GM21515 (cell line): ENCODE measurements at regions not wholly inside any gene's neighbourhood (a gene's known extent, or its start where the extent isn't known, plus 50 kb on each side); places are given as distances from the start of the nearest gene placed in this dataset.

Source experiments
- ATAC-seq: cut with Tn5 transposase; IDR thresholded peaks from one replicate; pipeline ENCODE4 v1.9.1; 2021; ENCODE audit not compliant: unreplicated experiment

DNA sequence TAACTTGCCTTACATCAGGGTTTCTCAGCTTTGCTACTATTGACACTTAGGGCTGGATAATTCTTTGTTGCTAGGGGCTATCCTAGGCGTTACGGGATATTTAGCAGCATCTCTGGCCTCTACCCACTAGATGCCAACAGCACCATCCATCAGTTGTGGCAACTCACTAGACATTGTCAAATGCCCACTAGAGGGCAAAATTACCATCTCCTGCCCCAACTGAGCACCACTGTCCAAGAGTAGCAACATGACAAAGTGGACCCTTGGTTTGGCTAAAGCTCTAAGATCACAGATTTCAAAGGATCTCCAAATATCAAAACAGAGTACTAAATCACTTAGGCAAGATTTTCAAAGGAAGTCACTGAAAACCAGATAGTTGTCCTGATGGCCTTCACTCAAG lies 251.7 kb upstream of the TBX3 start:
- ATAC-seq, result no peak

DNA sequence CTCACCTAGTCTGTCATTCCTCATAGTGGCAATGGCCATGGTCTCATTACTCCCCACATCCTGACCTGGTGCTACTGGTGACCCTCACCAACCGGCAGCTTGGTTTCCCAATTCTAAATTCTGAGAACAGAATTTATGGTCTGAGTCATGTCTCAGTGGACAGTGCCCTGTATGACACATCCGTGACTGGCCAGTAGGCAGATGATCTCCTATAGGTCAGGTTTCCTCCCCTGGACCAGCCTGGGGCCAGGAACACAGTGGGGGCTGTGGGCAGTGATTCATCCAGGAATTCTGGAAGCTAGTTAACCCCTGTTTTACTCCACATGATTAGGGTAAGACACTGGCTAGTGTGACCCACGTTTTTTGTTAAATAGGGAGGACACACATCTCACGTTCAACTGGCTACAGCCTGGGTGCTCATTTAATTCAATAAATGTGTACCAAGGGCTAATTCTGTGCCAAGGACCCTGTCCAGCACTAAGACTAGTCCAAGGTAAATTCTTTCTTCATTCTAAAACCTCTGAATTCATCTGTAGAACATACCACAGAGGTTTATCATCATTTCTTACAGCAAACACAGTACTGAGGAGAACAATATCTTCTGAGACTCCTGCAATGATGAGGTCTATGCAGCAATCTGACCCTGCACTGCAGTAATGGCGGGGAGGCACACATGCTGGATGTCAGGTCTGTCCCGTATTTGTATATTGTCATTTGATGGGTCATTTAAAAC lies 249.6 kb upstream of the TBX3 start:
- ATAC-seq, result no peak

DNA sequence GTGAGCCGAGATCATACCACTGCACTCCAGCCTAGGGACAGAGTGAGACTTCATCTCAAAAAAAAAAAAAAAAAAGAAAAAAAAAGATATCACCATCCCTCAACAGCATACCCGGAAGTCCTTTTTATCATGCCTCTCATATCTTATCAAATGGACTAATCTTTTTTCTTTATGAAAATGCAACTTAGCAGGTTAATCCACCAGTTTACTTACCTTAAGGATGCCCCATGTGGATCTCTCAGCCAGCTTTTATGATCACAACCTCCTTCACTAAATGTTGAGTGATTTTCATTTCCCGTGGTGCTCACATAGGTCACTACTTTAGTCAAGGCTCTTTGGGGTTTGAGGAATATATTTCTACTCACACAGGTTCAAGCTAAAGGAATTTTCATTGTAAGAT lies 248.8 kb upstream of the TBX3 start:
- no peak for ATAC-seq

DNA sequence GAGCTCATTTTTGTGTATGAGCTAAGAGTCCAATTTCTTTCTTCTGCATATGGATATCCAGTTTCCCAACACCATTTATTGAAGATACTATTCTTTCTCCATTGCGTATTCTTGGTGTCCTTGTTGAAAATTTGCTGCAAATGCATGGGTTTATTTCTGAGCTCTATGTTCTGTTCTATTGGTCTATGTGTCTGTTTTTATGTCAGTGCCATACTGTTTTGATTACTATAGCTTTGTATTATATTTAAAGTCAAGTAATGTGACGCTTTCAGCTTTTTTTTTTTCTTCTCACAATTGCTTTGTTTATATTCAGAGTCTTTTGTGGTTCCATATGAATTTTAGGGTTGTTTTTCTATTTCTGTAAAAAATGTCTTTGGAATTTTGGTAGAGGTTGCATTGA lies 247.1 kb upstream of the TBX3 start:
- no peak for ATAC-seq

DNA sequence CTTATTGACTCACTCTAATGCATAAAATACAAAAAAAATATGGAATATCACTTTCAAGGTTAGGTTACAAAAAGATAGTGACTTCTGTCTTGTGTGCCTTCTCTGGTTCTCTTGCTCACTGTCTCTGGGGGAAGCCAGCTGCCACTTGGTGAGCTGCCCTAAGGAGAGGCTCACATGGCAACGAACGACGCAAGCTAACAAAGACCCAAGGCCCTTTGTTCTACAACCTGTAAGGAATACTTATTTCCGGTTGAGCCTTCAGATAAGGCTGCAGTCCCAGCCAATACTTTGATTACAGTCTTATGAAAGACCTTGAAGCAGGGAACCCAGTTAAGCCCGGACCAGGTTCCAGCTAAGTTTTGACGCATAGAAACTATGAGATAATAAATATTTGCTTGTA lies 242.4 kb upstream of the TBX3 start:
- ATAC-seq, result no peak

DNA sequence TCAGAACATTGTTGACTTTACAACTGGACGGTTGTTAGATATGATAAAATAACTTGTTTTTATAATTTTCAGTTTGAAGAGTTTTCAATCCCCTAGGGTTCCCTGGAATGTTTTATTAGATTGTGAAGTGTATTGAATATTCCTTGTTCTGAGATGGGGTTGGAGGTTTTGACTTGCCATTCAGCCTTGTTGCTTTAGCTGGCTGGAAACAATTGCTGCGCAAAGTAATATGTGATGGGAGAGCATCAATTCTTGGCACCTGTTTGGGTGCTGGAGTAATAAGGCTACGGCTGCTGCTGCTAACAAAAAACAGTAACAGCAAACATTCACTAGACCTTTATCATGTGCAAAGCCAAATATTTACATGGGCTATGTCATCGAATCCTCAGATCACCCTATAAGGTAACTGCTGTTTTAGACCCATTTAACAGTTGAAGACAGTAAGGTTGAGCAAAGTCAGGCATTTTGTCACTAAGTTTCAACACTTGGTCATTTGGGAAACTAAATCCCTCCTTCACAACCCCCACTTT lies 241.0 kb upstream of the TBX3 start:
- ATAC-seq, result no peak

DNA sequence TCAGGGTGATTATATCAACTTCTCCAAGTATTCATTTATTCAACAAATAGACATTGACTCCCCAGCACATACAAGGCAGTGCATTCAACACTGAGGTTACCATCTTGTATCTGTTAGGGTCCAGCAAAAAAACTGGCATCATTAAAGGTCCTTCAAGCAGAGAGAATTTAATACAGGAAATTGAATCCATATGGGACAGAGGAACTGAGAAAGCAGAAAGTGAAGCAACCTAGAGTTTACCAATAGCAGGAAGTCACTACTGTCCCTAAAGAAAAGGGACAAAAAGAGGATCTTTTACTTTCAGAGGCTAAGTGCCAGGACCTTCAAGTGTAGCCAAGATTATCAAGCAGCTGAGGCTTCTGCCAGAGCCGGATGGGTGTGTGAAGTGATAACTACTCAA lies 237.8 kb upstream of the TBX3 start:
- ATAC-seq, result no peak

DNA sequence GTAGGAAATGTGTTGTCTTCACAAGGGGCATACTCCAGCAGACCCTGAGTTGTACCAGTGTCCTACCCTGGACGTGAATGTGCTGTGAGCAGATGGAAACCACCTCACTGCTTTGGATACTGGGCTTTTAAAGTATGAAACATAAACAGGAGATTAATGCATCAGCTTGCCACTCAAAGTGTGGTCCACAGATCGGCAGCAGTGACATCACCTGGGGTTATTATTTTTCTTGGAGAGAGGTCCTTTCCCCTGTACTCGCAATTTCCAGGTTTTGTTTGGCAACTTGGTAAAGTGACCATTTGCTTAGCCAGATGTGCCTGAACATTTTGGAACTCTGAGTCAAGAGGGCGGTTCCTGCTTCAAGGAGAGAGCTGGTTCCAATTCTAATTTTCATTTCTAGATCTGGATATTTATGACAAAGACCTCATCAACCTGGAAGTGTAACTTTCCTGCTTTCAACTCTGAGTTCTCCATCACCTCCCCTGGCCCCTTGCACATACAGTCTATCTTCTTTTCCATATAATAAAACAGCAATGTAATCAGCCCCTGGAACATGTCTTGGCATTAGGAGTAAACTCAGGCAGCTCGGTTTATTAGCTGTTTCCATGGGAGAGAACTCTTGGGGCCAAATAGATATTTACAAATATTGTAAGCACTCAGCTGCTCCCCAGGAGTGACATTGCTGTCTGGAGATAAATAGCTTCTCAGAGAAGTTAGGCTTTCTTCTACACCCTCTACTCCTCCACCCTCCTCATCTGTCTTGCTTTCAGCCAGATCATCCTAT lies 237.0 kb upstream of the TBX3 start:
- no peak for ATAC-seq

DNA sequence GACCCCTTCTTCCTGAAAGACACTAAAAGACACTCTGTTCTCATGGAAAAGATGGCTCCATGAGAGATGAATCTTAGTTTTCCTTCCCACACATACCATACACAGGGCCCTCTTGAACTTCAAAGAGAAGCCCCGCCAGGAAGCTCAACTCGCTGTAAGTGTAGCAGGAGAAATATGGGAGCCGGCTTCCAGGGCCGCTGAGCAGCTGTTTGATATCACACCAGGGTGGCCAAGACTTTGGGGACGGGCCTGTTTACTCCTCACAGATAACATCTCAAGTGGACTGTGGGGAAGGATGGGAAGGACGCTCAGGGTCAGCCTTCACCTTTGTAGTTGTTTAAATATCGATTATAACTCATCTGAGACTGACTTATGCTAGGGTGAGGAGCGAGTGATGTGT lies 235.5 kb upstream of the TBX3 start:
- ATAC-seq, result no peak

DNA sequence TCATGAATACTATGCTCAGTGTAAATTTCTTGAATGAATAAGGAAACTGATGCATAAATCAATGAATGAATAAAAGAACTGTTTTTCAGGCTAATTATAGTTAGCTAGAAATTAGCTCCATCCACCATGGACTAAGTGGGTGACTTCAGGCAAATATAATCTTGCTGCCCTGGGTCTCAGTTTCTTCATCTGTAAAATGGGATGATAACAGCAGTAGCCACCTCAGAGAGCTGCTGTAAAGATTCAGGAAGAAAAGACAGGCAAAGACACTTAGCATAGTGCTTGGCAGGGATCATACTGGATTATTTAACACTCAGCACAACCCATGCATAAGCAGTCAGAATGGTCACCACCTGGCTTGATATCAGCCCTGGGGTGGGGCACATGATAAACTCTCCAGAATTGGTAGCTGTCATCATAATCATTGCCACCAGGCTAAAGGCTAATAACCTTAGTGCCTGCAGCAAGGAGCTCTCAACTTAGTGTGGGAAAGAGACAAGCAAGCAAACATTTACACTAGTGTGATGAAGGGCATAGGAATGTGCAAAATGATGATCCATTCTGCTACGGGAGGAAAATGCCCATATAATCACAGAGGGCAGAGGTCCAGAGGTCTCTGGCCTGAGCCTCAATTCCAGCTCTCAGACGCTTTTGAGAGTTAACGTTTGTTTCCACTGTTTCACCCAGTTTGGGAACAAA lies 234.7 kb upstream of the TBX3 start:
- ATAC-seq, result no peak

DNA sequence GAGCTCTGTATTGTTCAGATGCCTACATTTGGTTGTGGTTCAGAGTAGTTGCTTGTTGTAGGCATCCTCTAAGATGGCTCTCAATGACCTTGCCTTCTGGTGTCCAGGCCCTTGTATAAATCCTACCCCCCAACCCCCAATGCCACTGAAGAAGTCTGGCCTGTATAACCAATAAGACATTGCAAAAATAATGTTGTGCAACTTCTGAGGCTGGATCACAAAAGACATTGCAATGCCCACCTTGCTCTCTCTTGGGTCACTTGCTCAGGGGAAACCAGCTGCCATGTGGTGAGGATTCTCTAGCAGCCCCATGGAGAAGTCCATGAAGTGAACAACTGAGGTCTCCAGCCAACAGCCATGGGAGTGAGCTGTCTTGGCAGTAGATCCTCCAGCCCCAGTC lies 234.0 kb upstream of the TBX3 start:
- ATAC-seq, result no peak

DNA sequence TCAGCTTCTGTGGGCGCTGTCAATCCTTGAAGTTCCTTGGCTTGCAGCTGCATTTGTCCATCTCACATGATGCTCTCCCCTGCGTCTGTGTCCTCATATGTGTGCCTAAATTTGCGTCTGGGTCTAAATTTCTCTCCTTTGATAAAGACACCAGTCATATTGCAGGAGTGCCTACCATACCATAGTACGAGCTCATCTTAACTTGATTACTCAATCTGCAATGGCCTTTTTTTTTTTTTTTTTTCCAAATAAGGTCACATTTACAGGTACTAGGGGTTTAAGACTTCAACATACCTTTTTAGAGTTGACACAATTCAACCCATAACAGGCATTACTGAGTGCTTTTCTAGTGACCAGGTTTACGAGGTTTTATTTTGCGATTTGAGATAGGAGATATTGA lies 233.3 kb upstream of the TBX3 start:
- no peak for ATAC-seq

DNA sequence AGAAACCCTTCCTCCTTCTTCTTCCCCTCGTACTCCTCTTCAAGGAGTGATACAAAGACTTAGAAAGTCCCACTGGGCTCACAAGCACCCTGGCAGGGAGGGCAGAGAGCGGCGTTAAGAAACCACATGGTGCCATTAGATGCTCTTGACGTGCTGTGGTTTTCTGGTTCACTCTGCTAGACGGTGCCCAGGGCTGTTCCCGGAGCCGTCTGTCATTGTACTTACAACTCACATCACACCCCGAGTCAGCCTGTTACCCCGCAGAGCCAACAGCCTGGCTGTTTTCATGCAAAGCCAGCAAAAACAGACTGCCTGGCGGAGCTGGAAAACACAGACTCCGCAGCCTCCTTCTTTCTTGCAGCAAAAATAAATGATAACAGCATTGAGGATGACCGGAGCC lies 232.6 kb upstream of the TBX3 start:
- no peak for ATAC-seq

DNA sequence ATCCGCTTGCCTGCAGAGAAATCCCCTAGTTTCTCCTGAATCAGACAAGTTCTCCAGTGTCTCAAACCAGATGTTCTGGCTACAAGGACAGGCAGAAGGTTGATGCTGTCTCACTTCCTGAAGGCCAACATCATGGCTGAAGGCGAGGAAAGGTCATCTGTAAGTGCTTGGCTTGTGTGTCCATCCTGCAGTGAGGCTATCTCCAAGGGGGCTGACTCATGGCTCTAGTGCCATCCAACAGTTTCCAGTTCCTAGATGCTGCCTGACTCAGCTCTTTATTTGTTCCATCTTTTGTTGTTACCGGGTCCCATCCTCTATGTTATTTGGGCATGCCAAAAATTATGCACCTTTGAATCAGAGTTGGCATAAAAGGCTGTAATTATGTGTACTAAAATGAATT lies 232.1 kb upstream of the TBX3 start:
- no peak for ATAC-seq

DNA sequence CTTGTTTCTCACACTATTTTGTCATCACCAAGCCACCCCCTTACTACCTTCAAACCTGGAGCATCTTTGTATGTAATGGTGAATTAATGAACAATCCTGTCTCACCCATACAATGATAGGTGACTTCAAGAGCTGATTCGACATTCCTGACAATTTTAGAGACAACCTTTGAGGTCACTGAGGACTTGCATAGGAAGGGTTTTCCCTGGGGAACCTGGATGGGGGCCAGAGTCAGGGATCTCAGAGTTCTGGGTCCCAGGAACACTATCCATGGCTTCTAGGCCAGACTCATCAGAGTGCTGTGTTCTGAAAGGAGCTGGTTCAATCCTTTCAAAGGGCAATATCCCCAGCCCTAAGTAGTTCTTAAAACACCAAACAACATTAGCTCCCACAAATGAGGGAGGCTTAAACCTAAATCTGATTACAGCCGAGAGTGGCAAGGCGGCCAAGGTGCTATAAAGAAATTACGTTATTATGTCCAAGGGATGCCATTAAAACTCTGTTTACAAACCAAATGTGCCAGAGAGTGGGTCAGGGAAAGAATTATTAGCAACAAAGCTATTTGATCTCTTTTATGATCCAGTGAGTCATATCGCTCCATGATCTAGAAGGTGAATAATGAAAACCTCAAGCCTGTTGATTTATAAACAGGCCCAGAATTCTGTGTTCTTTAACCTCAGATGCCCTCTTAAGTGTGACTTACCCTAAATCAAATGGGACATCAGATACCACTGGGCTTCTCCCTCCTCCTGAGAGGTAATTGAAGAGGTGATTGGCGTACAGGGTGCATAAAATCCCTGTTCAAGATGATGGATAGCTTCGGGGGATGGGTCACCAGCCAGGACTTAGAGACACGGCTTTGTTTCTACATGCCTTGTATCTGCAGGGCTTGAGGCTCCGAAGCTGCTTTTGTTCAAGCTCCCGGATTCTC lies 230.2 kb upstream of the TBX3 start:
- no peak for ATAC-seq

DNA sequence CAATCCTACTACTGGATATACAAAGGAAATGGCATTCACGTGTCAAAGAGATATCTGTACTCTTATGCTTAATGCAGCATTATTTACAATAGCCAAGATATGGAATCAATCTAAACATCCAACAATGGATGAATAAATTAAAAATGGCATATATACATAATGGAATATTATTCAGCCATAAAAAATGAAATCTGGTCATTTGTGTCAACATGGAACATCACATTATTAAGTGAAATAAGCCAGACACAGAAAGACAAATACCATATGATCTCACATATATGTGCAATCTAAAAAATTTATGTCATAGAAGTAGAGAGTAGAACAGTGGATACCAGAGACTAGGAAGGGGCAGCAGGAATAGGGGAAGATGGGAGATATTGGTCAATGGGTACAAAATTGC lies 228.8 kb upstream of the TBX3 start:
- no peak for ATAC-seq

DNA sequence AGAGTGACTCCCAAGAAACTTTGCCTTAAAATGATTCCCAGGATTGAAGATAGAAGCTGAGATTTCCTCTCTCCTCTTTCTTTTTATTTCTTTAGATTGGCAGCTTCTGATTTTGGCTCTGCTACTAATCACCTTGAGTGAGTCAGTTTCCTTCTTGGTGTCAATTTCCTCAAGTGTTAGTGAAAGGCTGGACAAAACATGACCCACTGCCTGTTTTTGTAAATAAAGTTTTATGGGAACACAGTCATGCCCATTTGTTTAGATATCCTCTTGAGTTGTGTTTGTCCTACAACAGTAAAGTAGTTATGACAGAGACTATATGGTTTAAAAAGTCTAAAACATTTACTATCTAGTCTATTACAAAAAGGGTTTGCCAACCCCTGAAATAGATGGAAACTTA lies 227.2 kb upstream of the TBX3 start:
- ATAC-seq, result no peak

DNA sequence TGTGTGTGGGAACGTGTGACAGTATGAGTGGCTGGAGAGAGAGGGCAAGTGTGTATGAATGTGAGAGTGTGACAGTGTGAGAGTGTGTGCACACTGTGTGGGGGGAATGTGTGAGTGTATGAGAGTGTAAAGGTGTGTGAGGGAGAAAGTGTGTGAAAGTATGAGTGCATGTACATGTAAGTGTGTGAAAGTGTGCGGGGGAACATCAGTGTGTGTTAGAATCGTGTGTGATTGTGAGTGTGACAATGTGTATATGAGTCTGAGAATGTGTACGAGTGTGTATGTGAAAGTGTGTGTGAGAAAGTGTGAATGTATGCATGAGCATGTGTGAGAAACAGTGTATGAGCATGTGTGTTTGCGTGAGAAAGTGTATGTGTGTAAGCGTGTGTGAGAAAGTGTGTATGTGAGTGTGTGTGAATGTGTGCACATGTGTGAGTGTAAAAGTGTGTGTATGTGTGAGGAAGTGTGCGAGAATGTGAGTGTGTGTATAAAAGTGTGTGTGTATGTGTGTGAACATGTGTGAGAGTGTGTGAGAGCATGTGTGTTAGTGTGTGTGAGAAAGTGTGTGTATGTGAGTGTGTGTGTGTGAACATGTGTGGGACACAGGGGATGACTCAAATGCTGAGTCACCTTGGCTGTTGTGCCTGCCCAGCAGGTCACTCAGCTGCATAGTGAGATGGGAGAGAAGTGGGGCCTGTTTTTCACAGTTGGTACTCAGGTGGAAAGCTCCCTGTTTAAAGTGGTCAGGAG lies 220.5 kb upstream of the TBX3 start:
- no peak for ATAC-seq

DNA sequence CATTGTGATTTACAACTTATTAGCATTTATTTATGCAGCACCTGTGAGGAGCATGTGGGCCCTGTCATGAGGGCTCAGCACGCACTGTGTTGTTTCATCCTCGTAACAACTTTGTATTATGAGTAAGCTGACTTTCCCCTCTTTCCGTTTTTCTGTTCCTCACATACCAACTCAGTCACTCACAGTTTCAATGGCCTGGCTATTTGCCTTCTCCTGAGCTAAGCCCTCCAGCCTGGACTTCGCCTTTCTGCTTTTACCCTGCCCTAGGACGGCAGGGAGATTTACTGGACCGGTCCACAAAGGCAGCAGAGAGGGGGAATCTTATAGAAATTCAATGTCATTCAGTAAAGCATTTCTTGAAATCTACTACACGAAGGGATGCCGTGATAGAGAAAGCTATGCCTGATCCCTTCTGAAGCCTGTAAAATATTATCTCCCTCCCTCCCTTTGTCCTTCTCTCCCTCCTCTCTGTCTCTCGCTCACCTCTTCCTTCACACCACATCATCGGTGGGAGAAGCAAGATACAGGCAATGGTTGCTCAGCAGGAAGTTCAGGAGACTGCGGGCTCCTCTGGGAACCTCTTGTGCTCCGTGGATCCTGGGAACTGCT lies 219.2 kb upstream of the TBX3 start:
- no peak for ATAC-seq

DNA sequence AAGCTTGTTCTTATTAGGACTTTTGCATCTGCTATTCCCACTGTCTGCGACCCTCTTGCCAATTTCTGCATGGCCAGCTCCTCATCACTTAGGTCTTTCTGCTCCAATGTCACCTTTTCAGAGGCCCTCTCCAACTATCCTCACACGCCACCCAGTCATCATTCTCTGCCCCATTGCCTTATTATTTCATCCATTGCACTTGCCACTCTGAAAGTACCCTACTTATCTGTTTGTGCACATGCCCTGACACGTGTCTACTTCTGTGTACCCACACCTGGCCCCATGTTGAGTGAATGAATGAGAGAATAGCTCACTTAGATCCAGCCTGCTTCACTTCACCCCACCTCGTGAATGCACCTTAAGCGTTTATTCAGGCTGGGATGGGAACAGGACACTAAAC lies 218.7 kb upstream of the TBX3 start:
- no peak for ATAC-seq
